GM11168 (cell line): ENCODE measurements at regions not wholly inside any gene's neighbourhood (a gene's known extent, or its start where the extent isn't known, plus 50 kb on each side); places are given as distances from the start of the nearest gene placed in this dataset.

Source experiments
- in situ Hi-C: fragments of 300-500 bp; cut with MboI; formaldehyde crosslinking; loops from one replicate; pipeline ENCODE4 v1.12.0; 2022; ENCODE audit warnings: low sequenced_read_pairs; ENCODE audit not compliant: unreplicated experiment

- in situ Hi-C loops, result no loop called here
These were observed 1182.7 kb downstream of the FSTL5 start for GRCh38 chr4:160981083-160981482.

- in situ Hi-C loops, result no loop called here
These were observed 1180.8 kb downstream of the FSTL5 start for GRCh38 chr4:160983035-160983434.

- in situ Hi-C loops, result no loop called here
These were observed 1161.4 kb downstream of the FSTL5 start for GRCh38 chr4:161002386-161002785.

- in situ Hi-C loops, result no loop called here
These were observed 1160.3 kb downstream of the FSTL5 start for GRCh38 chr4:161003418-161004057.

GRCh38 chr4:161005746-161006145 lies 1158.1 kb downstream of the FSTL5 start:
- in situ Hi-C loops, result no loop called here

- in situ Hi-C loops, result no loop called here
These were observed 1155.3 kb downstream of the FSTL5 start for GRCh38 chr4:161008527-161008926.

GRCh38 chr4:161010227-161010626 lies 1153.6 kb downstream of the FSTL5 start:
- in situ Hi-C loops, result no loop called here
